ENCODE measurements at regions not wholly inside any gene's neighbourhood (a gene's known extent, or its start where the extent isn't known, plus 50 kb on each side); places are given as distances from the start of the nearest gene placed in this dataset.

DNA sequence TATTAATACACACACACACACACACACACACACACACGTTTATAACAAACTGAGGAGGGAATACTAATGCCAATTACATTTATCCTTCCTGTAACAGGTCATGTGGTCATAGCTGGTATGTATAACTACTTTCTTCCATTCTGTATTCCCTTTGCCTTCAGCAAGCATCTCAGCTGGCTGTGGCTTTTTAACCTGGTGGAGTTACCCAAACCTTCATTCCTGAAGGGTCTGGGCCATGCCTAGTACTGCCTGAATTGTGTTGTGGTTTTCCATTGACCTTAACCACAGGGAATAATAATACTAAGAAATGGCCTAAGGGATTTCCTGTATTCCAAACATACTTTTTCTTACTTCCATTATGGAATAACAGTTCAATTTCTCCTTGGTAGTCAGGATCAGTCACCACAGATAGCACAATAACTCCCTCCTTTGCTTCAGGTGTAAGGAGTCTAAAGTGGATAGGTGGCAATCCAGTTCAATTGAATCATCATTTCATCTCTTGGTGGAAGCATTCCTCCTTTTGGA is 222.2 kb upstream of the MEF2C start:
- DNase-seq (no peak), ATAC-seq (no peak)
- no peaks in the 10 kb centered on the region for H3K9me3 ChIP-seq
- no peaks in the 10 kb centered on the region for H3K36me3 ChIP-seq
- H3K27me3 ChIP-seq, result no peaks in the 10 kb centered on the region
- 58% methylated on average over 1 of the region's 1 CpG for WGBS (ENCODE audit: insufficient coverage, low coverage, low lambda C conversion rate, missing lambda C conversion rate)
- no peak for TF ChIP-seq POLR2A (IDR thresholded peaks at IDR 0.05)
- TF ChIP-seq CTCF (IDR thresholded peaks at IDR 0.05), result no peak
- no peak overlapping the region for H3K27ac ChIP-seq
- no peak overlapping the region for H3K4me3 ChIP-seq
- H3K4me1 ChIP-seq, result no peaks in the 10 kb centered on the region
- intact Hi-C loops (cut with DNase I), result no loop called here

GRCh38 chr5:89098199-89098756 is 215.3 kb upstream of the MEF2C start:
- no peaks in the 10 kb centered on the region for H3K27me3 ChIP-seq
- no peaks in the 10 kb centered on the region for H3K9me3 ChIP-seq
- ATAC-seq (no peak), DNase-seq (no peak)
- no peak overlapping the region for H3K27ac ChIP-seq
- TF ChIP-seq POLR2A (IDR thresholded peaks at IDR 0.05) (no peak), CTCF (IDR thresholded peaks at IDR 0.05) (no peak)
- intact Hi-C loops (cut with DNase I), result no loop called here
- no peak overlapping the region for H3K4me3 ChIP-seq
- no peaks in the 10 kb centered on the region for H3K4me1 ChIP-seq
- H3K36me3 ChIP-seq, result no peaks in the 10 kb centered on the region

DNA sequence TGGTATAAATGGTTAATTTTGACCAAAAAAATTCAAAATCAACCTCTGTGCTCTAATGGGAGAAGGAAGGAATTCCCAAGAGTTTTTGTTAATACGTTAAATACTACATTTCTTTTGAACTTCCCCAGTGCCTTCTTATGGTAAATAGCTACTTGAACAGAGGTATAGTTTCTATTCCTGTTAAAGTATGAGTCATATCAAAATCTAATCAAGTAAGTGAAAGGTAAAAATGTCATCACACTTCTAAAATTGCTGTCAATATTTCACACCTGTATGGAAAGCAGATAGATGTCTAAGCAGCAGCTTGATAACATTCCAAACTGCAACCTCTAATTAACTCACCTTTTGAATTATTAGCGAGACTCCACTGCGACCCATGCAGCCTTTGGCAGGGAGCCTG is 214.1 kb upstream of the MEF2C start:
- Histone ChIP-seq H3K4me3 (no peak overlapping the region), H3K27me3 (no peaks in the 10 kb centered on the region), H3K4me1 (no peaks in the 10 kb centered on the region), H3K27ac (no peak overlapping the region), H3K9me3 (no peaks in the 10 kb centered on the region), H3K36me3 (no peaks in the 10 kb centered on the region)
- no peak for TF ChIP-seq CTCF (IDR thresholded peaks at IDR 0.05)
- no peak for TF ChIP-seq POLR2A (IDR thresholded peaks at IDR 0.05)
- DNase-seq (no peak), ATAC-seq (no peak)
- intact Hi-C loops (cut with DNase I), result no loop called here
- 76% methylated on average over 3 of the region's 3 CpGs for WGBS (ENCODE audit: insufficient coverage, low coverage, low lambda C conversion rate, missing lambda C conversion rate)

DNA sequence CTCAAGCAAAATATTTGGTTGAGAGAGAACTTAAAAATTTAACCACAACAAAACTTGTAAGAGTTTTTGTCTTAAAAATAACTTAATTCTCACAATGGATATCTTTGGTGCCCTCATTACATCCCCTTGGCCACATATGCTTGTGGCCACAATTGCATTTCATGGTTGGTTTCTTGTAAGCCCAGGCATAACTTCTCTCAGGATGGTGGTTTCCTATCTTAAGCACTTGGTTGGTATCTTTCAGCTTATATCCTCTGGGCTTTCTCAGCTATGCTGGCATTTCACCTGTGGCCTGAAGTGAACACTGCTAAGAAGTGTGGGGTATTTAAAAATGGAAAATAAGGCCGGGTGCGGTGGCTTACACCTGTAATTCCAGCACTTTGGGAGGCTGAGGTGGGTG is 212.4 kb upstream of the MEF2C start:
- no peak for TF ChIP-seq POLR2A (IDR thresholded peaks at IDR 0.05)
- TF ChIP-seq CTCF (IDR thresholded peaks at IDR 0.05), result no peak

GRCh38 chr5:89090037-89090436 is 207.1 kb upstream of the MEF2C start:
- WGBS (ENCODE audit: insufficient coverage, low coverage, low lambda C conversion rate, missing lambda C conversion rate), result 67% methylated on average over 1 of the region's 1 CpG
- Histone ChIP-seq H3K4me3 (no peak overlapping the region), H3K27ac (no peak overlapping the region), H3K9me3 (no peaks in the 10 kb centered on the region), H3K4me1 (no peaks in the 10 kb centered on the region), H3K27me3 (no peaks in the 10 kb centered on the region), H3K36me3 (no peaks in the 10 kb centered on the region)
- no peak for DNase-seq
- no peak for ATAC-seq
- TF ChIP-seq CTCF (IDR thresholded peaks at IDR 0.05) (no peak), POLR2A (IDR thresholded peaks at IDR 0.05) (no peak)
- intact Hi-C loops (cut with DNase I), result no loop called here

More for the DNA sequence above, 212.4 kb upstream of the MEF2C start:
- Histone ChIP-seq H3K4me3 (no peak overlapping the region), H3K27me3 (no peaks in the 10 kb centered on the region), H3K4me1 (no peaks in the 10 kb centered on the region), H3K36me3 (no peaks in the 10 kb centered on the region), H3K9me3 (no peaks in the 10 kb centered on the region), H3K27ac (no peak overlapping the region)
- DNase-seq (no peak), ATAC-seq (no peak)
- WGBS (ENCODE audit: insufficient coverage, low coverage, low lambda C conversion rate, missing lambda C conversion rate), result 91% methylated on average over 2 of the region's 2 CpGs
- intact Hi-C loops (cut with DNase I), result no loop called here
